ENCODE measurements at regions not wholly inside any gene's neighbourhood (a gene's known extent, or its start where the extent isn't known, plus 50 kb on each side); places are given as distances from the start of the nearest gene placed in this dataset.

- TF ChIP-seq, protein P1, sequence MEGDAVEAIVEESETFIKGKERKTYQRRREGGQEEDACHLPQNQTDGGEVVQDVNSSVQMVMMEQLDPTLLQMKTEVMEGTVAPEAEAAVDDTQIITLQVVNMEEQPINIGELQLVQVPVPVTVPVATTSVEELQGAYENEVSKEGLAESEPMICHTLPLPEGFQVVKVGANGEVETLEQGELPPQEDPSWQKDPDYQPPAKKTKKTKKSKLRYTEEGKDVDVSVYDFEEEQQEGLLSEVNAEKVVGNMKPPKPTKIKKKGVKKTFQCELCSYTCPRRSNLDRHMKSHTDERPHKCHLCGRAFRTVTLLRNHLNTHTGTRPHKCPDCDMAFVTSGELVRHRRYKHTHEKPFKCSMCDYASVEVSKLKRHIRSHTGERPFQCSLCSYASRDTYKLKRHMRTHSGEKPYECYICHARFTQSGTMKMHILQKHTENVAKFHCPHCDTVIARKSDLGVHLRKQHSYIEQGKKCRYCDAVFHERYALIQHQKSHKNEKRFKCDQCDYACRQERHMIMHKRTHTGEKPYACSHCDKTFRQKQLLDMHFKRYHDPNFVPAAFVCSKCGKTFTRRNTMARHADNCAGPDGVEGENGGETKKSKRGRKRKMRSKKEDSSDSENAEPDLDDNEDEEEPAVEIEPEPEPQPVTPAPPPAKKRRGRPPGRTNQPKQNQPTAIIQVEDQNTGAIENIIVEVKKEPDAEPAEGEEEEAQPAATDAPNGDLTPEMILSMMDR (IDR thresholded peaks at IDR 0.05 in 4 of 5, conservative IDR thresholded peaks at IDR 0.05 in 1 of 5), result no peak
- TF ChIP-seq POLR2A (IDR thresholded peaks at IDR 0.05), result no peak
Observed at GRCh38 chr11:90510839-90511238, 288.0 kb upstream of the CHORDC1 start.
